Iris pigment epithelial cell (primary cell): ENCODE measurements at regions not wholly inside any gene's neighbourhood (a gene's known extent, or its start where the extent isn't known, plus 50 kb on each side); places are given as distances from the start of the nearest gene placed in this dataset.
"Not testable (repeated sequence)": the region's sequence is repeated elsewhere in the genome, so short reads cannot be mapped to it uniquely, and the experiment has no call there.

Experiments
- DNase-seq: peaks from one replicate; pipeline ENCODE4 v3.0.0-alpha.2; 2011; ENCODE audit warnings: low read depth

DNA sequence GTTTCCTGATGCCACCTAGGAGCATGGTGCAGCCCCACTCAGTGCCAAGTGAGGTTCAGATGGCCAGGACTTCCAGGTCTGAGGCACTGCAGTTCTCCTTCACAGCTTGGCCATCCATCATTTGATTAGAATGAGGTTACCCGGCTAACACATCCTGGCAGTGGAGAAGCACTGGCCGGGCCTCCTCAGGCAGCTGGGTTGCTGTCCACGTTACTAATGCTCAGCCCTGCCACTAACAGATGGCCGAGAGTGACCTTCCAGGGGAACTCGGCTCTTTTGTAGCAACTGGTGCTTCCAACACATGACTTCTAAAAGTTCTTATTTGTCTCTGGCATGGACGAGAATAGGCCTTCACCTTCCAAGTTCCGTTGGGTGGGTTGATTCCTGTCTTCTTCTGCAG is 204.6 kb upstream of the CFAP20DC start:
- DNase-seq = no peak

DNA sequence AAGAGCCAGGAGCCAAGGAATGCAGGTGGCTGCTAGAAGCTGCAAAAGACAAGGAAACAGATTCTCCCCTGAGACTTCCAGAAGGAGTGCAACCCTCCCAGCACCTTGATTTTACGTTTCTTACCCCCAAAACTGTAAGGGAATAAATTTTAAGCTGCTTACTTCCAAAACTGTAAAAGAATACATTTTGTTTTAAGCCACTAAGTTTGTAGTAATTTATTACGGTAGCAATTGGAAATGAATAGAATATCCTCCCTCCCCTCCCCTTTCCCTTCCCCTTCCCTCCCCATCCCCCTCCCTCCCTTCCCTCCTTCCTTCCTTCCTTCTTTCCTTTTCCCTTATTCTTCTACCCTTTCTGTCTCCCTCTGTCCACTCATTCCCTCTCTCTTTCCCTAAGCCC is 203.7 kb upstream of the CFAP20DC start:
- DNase-seq = no peak

DNA sequence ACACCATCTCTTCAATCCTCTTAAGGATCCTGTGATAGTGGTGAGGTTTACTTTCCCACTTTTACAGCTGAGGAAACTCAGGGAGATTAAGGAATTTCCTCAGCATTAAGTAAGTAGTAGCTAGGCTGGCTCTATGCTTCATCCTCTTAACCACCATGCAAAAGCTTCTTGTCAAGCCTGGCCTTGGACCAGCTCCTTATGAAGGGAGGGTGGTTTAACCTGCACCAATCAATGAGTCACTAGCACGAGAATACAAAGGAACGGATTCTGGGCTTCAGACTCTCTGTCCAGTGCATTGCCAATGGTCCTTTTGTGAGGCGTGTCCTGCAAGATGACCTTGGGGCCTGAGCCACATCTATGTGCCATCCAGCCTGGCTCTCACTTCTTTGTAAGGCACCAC is 202.0 kb upstream of the CFAP20DC start:
- DNase-seq = no peak

- no peak for DNase-seq
These were observed 200.8 kb upstream of the CFAP20DC start for GRCh38 chr3:59250600-59250999.

- DNase-seq = no peak
These were observed 200.0 kb upstream of the CFAP20DC start for GRCh38 chr3:59249698-59250361.

- DNase-seq = no peak
These were observed 199.2 kb upstream of the CFAP20DC start for GRCh38 chr3:59249004-59249403.

DNA sequence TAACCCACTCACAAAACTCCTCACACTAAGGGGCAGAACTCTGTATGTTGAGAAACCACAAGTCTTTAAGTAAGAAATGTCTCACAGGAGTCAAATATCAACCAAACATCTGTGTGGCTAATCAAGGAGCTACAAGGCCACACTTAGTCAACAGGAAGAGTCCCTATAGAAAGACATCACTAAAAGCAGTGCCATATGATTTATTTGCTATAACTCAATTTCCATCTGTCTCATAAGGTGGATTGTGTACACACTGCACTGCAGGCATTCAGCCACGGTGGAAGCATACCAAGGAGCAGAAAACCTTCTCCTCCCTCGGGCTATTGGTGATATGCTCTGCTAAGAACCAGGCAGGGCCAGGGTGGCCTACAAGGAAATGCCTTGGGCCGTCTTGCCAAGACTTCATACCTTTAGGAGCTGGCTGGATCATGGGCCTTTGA is 197.6 kb upstream of the CFAP20DC start:
- no peak for DNase-seq

GRCh38 chr3:59246719-59247401 is 197.0 kb upstream of the CFAP20DC start:
- no peak for DNase-seq

- DNase-seq = peak; percentile 20
These were observed 196.2 kb upstream of the CFAP20DC start for GRCh38 chr3:59245859-59246501.

DNA sequence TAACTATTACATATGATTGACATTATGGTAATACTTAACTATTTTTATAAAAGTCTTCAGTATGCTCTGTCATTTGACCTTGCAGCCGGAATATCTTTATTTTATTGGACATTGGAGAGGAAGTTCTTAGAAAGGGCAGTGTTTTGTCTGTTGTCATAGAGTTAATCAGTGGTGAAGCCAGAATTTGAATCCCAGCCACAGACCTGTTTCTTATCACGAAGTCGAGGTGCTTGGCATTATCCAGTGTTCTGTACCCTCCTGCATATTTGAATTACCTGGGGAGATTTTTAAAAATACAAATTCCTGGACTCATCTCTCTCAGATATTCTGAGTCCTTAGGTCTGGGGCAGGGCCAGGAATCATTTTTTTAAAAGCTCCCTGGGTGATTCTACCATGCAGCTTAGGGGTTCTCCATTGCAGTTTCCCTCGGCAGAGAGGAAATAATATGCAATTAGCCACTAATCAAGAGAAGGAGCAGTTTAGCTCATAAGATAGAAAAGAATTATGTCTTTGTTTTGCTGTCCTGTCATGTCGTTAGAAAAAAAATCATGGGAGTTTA is 195.6 kb upstream of the CFAP20DC start:
- no peak for DNase-seq

DNA sequence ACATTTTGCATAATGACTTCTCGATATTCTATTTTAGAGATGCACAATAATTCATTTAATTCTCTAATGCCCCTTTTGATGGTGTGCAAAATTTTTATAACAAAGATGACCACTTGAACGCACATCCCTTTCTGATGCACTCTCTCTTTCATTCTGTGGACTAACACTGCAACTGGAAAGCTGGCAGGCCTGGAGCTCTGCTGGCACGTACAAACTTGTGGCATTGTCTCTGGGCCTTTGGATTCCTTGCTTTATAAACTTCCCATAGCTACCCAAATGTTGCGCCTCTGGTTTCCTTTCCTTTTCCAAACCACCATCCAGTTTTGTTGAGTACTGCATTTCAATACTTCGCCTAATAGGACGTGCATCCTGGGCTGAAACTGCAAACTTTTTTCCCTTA is 194.5 kb upstream of the CFAP20DC start:
- DNase-seq = no peak

DNA sequence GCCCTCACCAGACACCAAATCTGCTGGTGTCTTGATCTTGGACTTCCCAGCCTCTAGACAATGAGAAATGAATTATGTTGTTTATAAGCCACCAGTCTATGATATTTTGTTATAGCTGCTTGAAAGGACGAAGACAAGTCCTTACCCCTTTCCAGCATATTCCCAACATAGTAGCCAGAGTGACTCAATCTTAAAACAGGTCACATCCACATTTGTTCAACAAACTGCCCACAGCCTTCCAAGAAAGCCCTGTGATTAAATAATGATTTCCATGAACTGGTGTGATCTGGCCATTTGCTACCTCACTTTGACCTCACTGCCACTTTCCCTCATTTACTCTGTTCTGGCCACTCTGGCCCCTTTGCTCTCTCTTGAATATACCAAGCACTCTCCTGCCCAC is 193.7 kb upstream of the CFAP20DC start:
- no peak for DNase-seq

DNA sequence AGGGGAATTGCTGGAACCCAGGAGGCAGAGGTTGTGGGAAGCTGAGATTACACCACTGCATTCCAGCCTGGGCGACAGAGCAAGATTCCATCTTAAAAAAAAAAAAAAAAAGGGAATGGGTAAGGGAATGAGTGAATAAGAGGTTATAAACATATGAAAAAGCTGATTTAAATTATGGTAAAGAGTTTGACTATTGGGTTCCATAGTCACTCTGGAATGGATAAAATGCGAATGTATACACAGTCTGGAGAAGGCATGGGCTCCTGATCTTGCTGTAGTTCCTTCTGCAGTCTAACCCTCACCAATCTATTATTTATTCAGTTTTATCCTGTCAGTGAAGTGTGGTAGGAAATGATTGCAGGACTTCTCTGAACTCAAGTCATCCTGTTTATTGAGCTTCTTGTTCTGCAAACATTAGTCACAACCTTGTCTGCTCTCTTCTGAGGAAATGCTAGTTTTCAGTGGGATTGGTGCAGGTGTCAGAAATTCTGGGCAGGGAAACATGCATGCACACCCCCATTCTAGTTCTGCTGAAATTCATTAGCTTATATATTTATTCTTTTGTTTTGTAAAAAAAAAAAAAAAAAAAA is 190.9 kb upstream of the CFAP20DC start:
- DNase-seq = no peak

GRCh38 chr3:59237121-59237520 is 187.3 kb upstream of the CFAP20DC start:
- DNase-seq = no peak

GRCh38 chr3:59235634-59236012 is 185.8 kb upstream of the CFAP20DC start:
- DNase-seq = no peak

DNA sequence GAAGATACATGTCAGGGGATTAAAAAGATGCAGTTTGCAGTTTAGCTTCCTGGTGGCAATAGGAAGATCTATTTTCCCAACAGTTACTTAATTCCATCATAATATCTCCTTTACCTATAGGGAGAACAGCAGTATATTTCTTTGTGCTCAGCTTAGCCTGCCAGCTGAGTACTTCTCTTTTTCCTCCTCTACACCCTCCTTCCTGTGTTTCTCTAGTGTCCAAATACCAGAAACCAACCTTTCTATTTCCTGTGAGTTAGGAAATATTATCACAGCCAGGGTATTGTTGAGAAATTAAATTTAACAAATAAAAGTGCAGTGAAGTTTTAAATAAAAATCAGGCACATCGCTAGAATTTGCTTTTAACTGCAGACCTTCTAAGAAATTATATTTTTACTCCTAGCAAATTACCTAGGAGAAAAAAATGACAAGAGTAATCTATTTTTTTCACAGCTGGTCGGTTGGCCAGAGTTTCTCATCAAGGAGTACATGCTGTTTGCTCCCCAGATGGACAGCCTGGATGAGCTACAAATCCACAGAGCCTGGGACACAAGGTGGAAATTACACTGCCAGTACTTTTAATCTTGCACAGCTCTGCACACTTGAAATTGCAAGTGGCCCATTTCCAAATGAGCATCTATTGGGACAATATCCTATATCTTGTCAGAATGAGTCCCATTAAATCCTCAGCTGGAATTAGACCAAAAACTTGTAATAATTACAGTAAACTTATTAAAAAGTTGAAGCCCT is 185.2 kb upstream of the CFAP20DC start:
- no peak for DNase-seq

- DNase-seq = not testable (repeated sequence)
These were observed 180.6 kb upstream of the CFAP20DC start for GRCh38 chr3:59230379-59230778.

DNA sequence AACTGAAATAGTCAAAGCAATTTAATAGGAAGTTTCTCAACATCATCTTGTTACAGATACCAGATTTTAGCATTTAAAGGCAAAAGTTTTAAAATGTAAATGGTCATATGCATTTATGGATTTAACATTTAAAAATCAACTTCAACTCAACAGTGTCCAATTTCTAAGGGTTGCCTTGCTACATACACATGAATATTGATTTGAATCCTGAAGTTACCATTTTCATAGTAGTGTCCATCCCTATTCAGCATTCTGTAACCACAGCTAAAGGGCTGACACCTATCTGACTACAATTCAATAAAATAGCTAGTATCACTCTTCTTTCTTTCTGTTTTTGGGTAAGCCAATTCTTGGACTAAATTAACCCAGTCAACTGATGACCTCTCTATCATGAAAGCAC is 164.0 kb upstream of the CFAP20DC start:
- DNase-seq = no peak

GRCh38 chr3:59212128-59212779 is 162.4 kb upstream of the CFAP20DC start:
- DNase-seq = peak; percentile 52

- no peak for DNase-seq
These were observed 160.4 kb upstream of the CFAP20DC start for GRCh38 chr3:59210260-59210659.

GRCh38 chr3:59192473-59192872 is 142.6 kb upstream of the CFAP20DC start:
- peak; percentile 73 for DNase-seq
